H1 (cell line): ENCODE measurements at regions not wholly inside any gene's neighbourhood (a gene's known extent, or its start where the extent isn't known, plus 50 kb on each side); places are given as distances from the start of the nearest gene placed in this dataset.

Source experiments
- CTCF ChIA-PET: fragments of 300-600 bp; sonication (Branson Sonifier 250); formaldehyde crosslinking; loops from one replicate; lab custom pipeline; 2021; ENCODE audit not compliant: partially characterized antibody; lab: Charles Lee
- POLR2A ChIA-PET: fragments of 300-600 bp; sonication (Branson Sonifier 250); formaldehyde crosslinking; loops from one replicate; lab custom pipeline; 2021; ENCODE audit warnings: inconsistent platforms; ENCODE audit not compliant: partially characterized antibody; lab: Charles Lee
- DNase-seq, 2 experiments: peaks; one replicate each; pipeline versions ENCODE4 v3.0.0 to v3.0.0-alpha.2; 2010 to 2022; ENCODE audit warnings: low spot score in 2 of 2, low read depth in 1 of 2, mixed read lengths in 1 of 2
- FAIRE-seq: peaks from 2 replicates; lab custom pipeline; 2011; peaks lifted over from hg19 to GRCh38; lab: Jason Lieb, UNC
- H2AFZ ChIP-seq: 2 replicates; pipeline ENCODE4 v1.8.1; 2012; ENCODE audit warnings: low read length, inconsistent platforms
- H2AK5ac ChIP-seq: 2 replicates; pipeline ENCODE4 v1.6.1; 2013; ENCODE audit warnings: low read depth, low read length
- H2BK120ac ChIP-seq: replicated peaks from 2 replicates; pipeline ENCODE3; 2013; ENCODE audit warnings: low read depth, low read length, inconsistent platforms
- H2BK12ac ChIP-seq: 2 replicates; pipeline ENCODE4 v1.6.1; 2013; ENCODE audit warnings: low read depth, low read length
- H2BK15ac ChIP-seq: 2 replicates; pipeline ENCODE4 v1.6.1; 2013; ENCODE audit warnings: low read length
- H2BK20ac ChIP-seq: 2 replicates; pipeline ENCODE4 v1.6.1; 2013; ENCODE audit warnings: low read length
- H2BK5ac ChIP-seq: 2 replicates; pipeline ENCODE4 v1.6.1; 2013; ENCODE audit warnings: low read depth, low read length
- H3K14ac ChIP-seq: 2 replicates; pipeline ENCODE4 v1.6.1; 2013; ENCODE audit warnings: inconsistent platforms; ENCODE audit not compliant: insufficient read length
- H3K18ac ChIP-seq: 2 replicates; pipeline ENCODE4 v1.6.1; 2013; ENCODE audit warnings: low read length; ENCODE audit errors: extremely low read depth
- H3K23ac ChIP-seq: 2 replicates; pipeline ENCODE4 v1.6.1; 2013; ENCODE audit warnings: inconsistent platforms; ENCODE audit not compliant: insufficient read length
- H3K23me2 ChIP-seq: 2 replicates; pipeline ENCODE4 v1.6.1; 2013; ENCODE audit warnings: low read depth, low read length
- H3K27ac ChIP-seq: 2 replicates; pipeline ENCODE4 v1.6.1; 2011; ENCODE audit warnings: low read depth, low read length, inconsistent platforms
- H3K27me3 ChIP-seq, 4 experiments: replicated peaks in 1 of 4; 1 replicate in 1 of 4; 2 replicates in 3 of 4; pipeline versions ENCODE4 v1.6.1 to v1.8.1; 2011 to 2013; ENCODE audit warnings: low read length in 3 of 4, mild to moderate bottlenecking in 3 of 4, inconsistent platforms in 2 of 4, mixed read lengths in 2 of 4, moderate library complexity in 1 of 4; ENCODE audit not compliant: control insufficient read depth in 3 of 4, insufficient read depth in 3 of 4; ENCODE audit errors: extremely low read depth in 1 of 4
- H3K36me3 ChIP-seq, 4 experiments: 2 replicates each; pipeline versions ENCODE4 v1.6.1 to v1.8.1; 2011 to 2013; ENCODE audit warnings: mild to moderate bottlenecking in 4 of 4, low read length in 3 of 4, moderate library complexity in 2 of 4, control low read depth in 1 of 4, inconsistent platforms in 1 of 4; ENCODE audit not compliant: insufficient read depth in 4 of 4, control insufficient read depth in 2 of 4
- H3K4ac ChIP-seq: replicated peaks from 2 replicates; pipeline ENCODE3; 2013; ENCODE audit warnings: low read length, low read depth, mixed read lengths, inconsistent platforms; ENCODE audit not compliant: insufficient read length
- H3K4me1 ChIP-seq, 4 experiments: replicated peaks in 1 of 4; 1 replicate in 1 of 4; 2 replicates in 3 of 4; pipeline versions ENCODE4 v1.6.1 to v1.8.1; 2011 to 2013; ENCODE audit warnings: low read length in 3 of 4, inconsistent platforms in 2 of 4, mixed read lengths in 1 of 4; ENCODE audit not compliant: insufficient read depth in 4 of 4, control insufficient read depth in 3 of 4
- H3K4me2 ChIP-seq, 2 experiments: 2 replicates each; pipeline versions ENCODE4 v1.6.1 to v1.8.1; 2011 to 2013; ENCODE audit warnings: low read depth in 2 of 2, low read length in 2 of 2, control low read depth in 1 of 2, inconsistent platforms in 1 of 2, mild to moderate bottlenecking in 1 of 2; ENCODE audit not compliant: insufficient read depth in 1 of 2
- H3K4me3 ChIP-seq, 4 experiments: fragments of 200-600, 300-600 bp in 1 of 4; sonication (generic), shearing (Covaris generic), sonication (Bioruptor Twin) in 1 of 4; 2 replicates each; pipeline versions ENCODE4 v1.5.1 to v1.8.1; 2011 to 2016; ENCODE audit warnings: low read length in 4 of 4, low read depth in 3 of 4, control low read depth in 2 of 4, inconsistent platforms in 2 of 4, mild to moderate bottlenecking in 2 of 4, mixed read lengths in 1 of 4, moderate library complexity in 1 of 4; ENCODE audit not compliant: insufficient read depth in 2 of 4; ENCODE audit errors: extremely low read depth in 1 of 4
- H3K56ac ChIP-seq: replicated peaks from 2 replicates; pipeline ENCODE3; 2013; ENCODE audit warnings: low read depth, mild to moderate bottlenecking, mixed read lengths, low read length, inconsistent platforms; ENCODE audit not compliant: insufficient read length
- H3K79me1 ChIP-seq: 2 replicates; pipeline ENCODE4 v1.6.1; 2013; ENCODE audit warnings: low read depth, low read length, control low read depth
- H3K79me2 ChIP-seq, 2 experiments: 2 replicates each; pipeline versions ENCODE4 v1.6.1 to v1.8.1; 2012 to 2013; ENCODE audit warnings: low read length in 2 of 2, mild to moderate bottlenecking in 2 of 2, inconsistent platforms in 1 of 2; ENCODE audit not compliant: insufficient read depth in 2 of 2, control insufficient read depth in 1 of 2
- H3K9ac ChIP-seq, 4 experiments: replicated peaks in 1 of 4; 1 replicate in 1 of 4; 2 replicates in 3 of 4; pipeline versions ENCODE4 v1.6.1 to v1.8.1; 2011 to 2013; ENCODE audit warnings: low read depth in 3 of 4, low read length in 3 of 4, control low read depth in 2 of 4, mild to moderate bottlenecking in 2 of 4, moderate library complexity in 2 of 4, inconsistent platforms in 1 of 4; ENCODE audit errors: extremely low read depth in 1 of 4
- H3K9me3 ChIP-seq, 2 experiments: 2 replicates each; pipeline versions ENCODE4 v1.6.1 to v1.8.1; 2012 to 2013; ENCODE audit warnings: mild to moderate bottlenecking in 2 of 2, moderate library complexity in 2 of 2, control low read depth in 1 of 2, inconsistent platforms in 1 of 2, low read depth in 1 of 2, low read length in 1 of 2, mixed read lengths in 1 of 2; ENCODE audit not compliant: insufficient read depth in 2 of 2
- H4K20me1 ChIP-seq, 2 experiments: replicated peaks in 1 of 2; 2 replicates each; pipeline versions ENCODE3 to v1.8.1; 2011 to 2013; ENCODE audit warnings: inconsistent platforms in 2 of 2, low read length in 2 of 2, mild to moderate bottlenecking in 1 of 2; ENCODE audit not compliant: insufficient read depth in 2 of 2, control insufficient read depth in 1 of 2
- H4K5ac ChIP-seq: 2 replicates; pipeline ENCODE4 v1.6.1; 2013; ENCODE audit warnings: low read length, low read depth, mixed read lengths, inconsistent platforms; ENCODE audit not compliant: insufficient read length
- H4K8ac ChIP-seq: 2 replicates; pipeline ENCODE4 v1.8.0; 2013; ENCODE audit warnings: mild to moderate bottlenecking, moderate library complexity, low read length, inconsistent platforms; ENCODE audit not compliant: insufficient read depth; ENCODE audit errors: extremely low read depth
- H4K91ac ChIP-seq: replicated peaks from 2 replicates; pipeline ENCODE3; 2013; ENCODE audit warnings: low read length, mixed read lengths, inconsistent platforms; ENCODE audit not compliant: insufficient read length
- ATF3 ChIP-seq: IDR thresholded peaks from 2 replicates; pipeline ENCODE4 v1.6.1; 2011; ENCODE audit warnings: low read depth, mild to moderate bottlenecking, low read length; ENCODE audit not compliant: insufficient read depth
- CTBP2 ChIP-seq: IDR thresholded peaks from 2 replicates; pipeline ENCODE4 v1.7.0; 2011; ENCODE audit warnings: borderline replicate concordance, mild to moderate bottlenecking, moderate library complexity, mixed read lengths, low read length; ENCODE audit not compliant: insufficient read depth, insufficient read length
- PHF8 ChIP-seq: fragments of 200-600 bp; sonication (generic); conservative IDR thresholded peaks from 2 replicates; pipeline ENCODE4 v1.7.1; 2012; ENCODE audit warnings: low read depth, mild to moderate bottlenecking, inconsistent platforms, low read length, moderate library complexity
- RAD21 ChIP-seq, 2 experiments: IDR thresholded peaks in 1 of 2; conservative IDR thresholded peaks in 1 of 2; 2 replicates each; pipeline ENCODE4 v1.6.1; 2011; ENCODE audit warnings: low read depth in 2 of 2, low read length in 2 of 2, improper control_type of control experiment in 1 of 2, inconsistent platforms in 1 of 2, mild to moderate bottlenecking in 1 of 2, moderate library complexity in 1 of 2
- RXRA ChIP-seq: IDR thresholded peaks from 2 replicates; pipeline ENCODE4 v1.6.1; 2011; ENCODE audit warnings: low read depth, mild to moderate bottlenecking, low read length, moderate library complexity; ENCODE audit not compliant: insufficient read depth
- SP1 ChIP-seq: IDR thresholded peaks from 2 replicates; pipeline ENCODE4 v1.6.1; 2011; ENCODE audit warnings: low read depth, low read length
- WGBS, 2 experiments: shearing (Covaris generic) in 1 of 2; methylation state at CpG; one replicate each; pipeline versions ENCODE4 v1.1.6 to v1.1.7; 2013 to 2015; ENCODE audit warnings: low lambda C conversion rate in 2 of 2, mixed read lengths in 2 of 2, inconsistent platforms in 1 of 2, low coverage in 1 of 2, missing lambda C conversion rate in 1 of 2; ENCODE audit not compliant: insufficient replicate concordance in 2 of 2, insufficient coverage in 1 of 2, insufficient read length in 1 of 2; ENCODE audit errors: extremely low coverage in 1 of 2, missing lambda C conversion rate in 1 of 2; 5-methylcytosine and 5-hydroxymethylcytosine counted together

- no peak overlapping the region for H3K27ac ChIP-seq
- FAIRE-seq: no peak
These were observed 213.5 kb upstream of the PRICKLE2 start for GRCh38 chr3:64438812-64439211.

More at GRCh38 chr3:64438812-64439211, 213.5 kb upstream of the PRICKLE2 start:
- no peaks in the 10 kb centered on the region for H4K20me1 ChIP-seq
- TF ChIP-seq RAD21 (IDR thresholded peaks at IDR 0.05 in 1 of 2, conservative IDR thresholded peaks at IDR 0.05 in 1 of 2; ENCODE audit: low read depth in 2 of 2, low read length in 2 of 2): no peak
- TF ChIP-seq PHF8: no peak
- no peak for TF ChIP-seq SP1
- no peak for TF ChIP-seq RXRA
- no peak for TF ChIP-seq ATF3
- TF ChIP-seq CTBP2: no peak
- DNase-seq: no peak
- H2BK120ac ChIP-seq: no peak overlapping the region
- H2AFZ ChIP-seq: no peak overlapping the region
- no peaks in the 10 kb centered on the region for H3K23me2 ChIP-seq
- H3K14ac ChIP-seq: no peak overlapping the region
- H3K79me1 ChIP-seq: no peaks in the 10 kb centered on the region
- no peak overlapping the region for H2AK5ac ChIP-seq
- H3K23ac ChIP-seq: no peak overlapping the region
- peaks cover 2 to 18% (median 14%) of the 10 kb centered on the region in 4 experiments; a peak in 6 of 7 replicates for H3K4me1 ChIP-seq
- no peak overlapping the region for H2BK20ac ChIP-seq
- no peaks in the 10 kb centered on the region for H3K36me3 ChIP-seq
- no peak overlapping the region for H2BK15ac ChIP-seq
- ChIA-PET POLR2A (interaction anchor here (0.6 kb wide), 1 partner anchor 8 kb away, joined by 4 read pairs; no protein-coding TSS in a partner anchor), CTCF (interaction anchor here (0.6 to 3.6 kb wide), 3 partner anchors 10 to 90 kb away, joined by 3 to 29 read pairs (median 3); no protein-coding TSS in a partner anchor)
- no peaks in the 10 kb centered on the region for H3K79me2 ChIP-seq
- no peak overlapping the region for H2BK5ac ChIP-seq
- H4K8ac ChIP-seq: no peak overlapping the region
- no peak overlapping the region for H3K56ac ChIP-seq
- peaks cover 2 to 7% of the 10 kb centered on the region in 2 experiments; a peak in 2 of 4 replicates for H3K9me3 ChIP-seq
- no peak overlapping the region for H3K18ac ChIP-seq
- WGBS, 2 experiments: 72% methylated on average over 7 of the region's 7 CpGs; no CpG with 5 or more reads in 1 of the 2 experiments
- H2BK12ac ChIP-seq: no peak overlapping the region
- no peak overlapping the region for H3K9ac ChIP-seq
- H3K4me2 ChIP-seq: no peak overlapping the region
- no peak overlapping the region for H3K4ac ChIP-seq
- H4K5ac ChIP-seq: no peak overlapping the region
- H3K4me3 ChIP-seq: no peak overlapping the region
- H4K91ac ChIP-seq: no peak overlapping the region
- no peaks in the 10 kb centered on the region; a peak in 2 of 7 replicates for H3K27me3 ChIP-seq
